ENCODE measurements at regions not wholly inside any gene's neighbourhood (a gene's known extent, or its start where the extent isn't known, plus 50 kb on each side); places are given as distances from the start of the nearest gene placed in this dataset.

- Histone ChIP-seq H4K20me1 (ENCODE audit: low read length) (no peaks in the 10 kb centered on the region), H3K27me3 (ENCODE audit: low read length) (peaks cover 50% of the 10 kb centered on the region), H3K27ac (ENCODE audit: low read length) (no peak overlapping the region), H3K9me2 (replicated peaks; ENCODE audit: low read length) (no peaks in the 10 kb centered on the region), H3K4me3 (ENCODE audit: low read length) (no peak overlapping the region), H3F3A (ENCODE audit: low read length, unreplicated experiment) (no peaks in the 10 kb centered on the region), H3K36me3 (ENCODE audit: low read depth, low read length) (no peaks in the 10 kb centered on the region), H3K79me2 (ENCODE audit: low read length) (no peaks in the 10 kb centered on the region), H3K4me1 (ENCODE audit: insufficient read depth, low read length) (no peaks in the 10 kb centered on the region), H2AFZ (ENCODE audit: low read length) (no peak overlapping the region), H3K9ac (ENCODE audit: low read length) (no peak overlapping the region), H3K4me2 (ENCODE audit: low read length) (no peak overlapping the region), H3K9me3 (ENCODE audit: low read length) (no peaks in the 10 kb centered on the region)
- ATAC-seq: no peak
- intact Hi-C loops (cut with micrococcal nuclease): no loop called here
- DNase-seq: no peak
- TF ChIP-seq EZH2phosphoT487 (IDR thresholded peaks at IDR 0.05; ENCODE audit: borderline replicate concordance, low read length) (no peak), EZH2 (IDR thresholded peaks at IDR 0.05; ENCODE audit: low read length, unreplicated experiment) (no peak), CTCF (conservative IDR thresholded peaks at IDR 0.05; ENCODE audit: low read depth, low read length) (no peak)
- BruUV-seq (replicated peaks): no TSS peak
- ChIA-PET CTCF (no interaction called here), POLR2A (ENCODE audit: unreplicated experiment) (no interaction called here)
Observed at GRCh38 chr5:2836133-2836532, 84.7 kb upstream of the IRX2 start.

- H3K4me2 ChIP-seq (ENCODE audit: low read length): no peak overlapping the region
- BruUV-seq (replicated peaks): no TSS peak
- POLR2A ChIA-PET (ENCODE audit: unreplicated experiment): no interaction called here
- no peaks in the 10 kb centered on the region for H3K36me3 ChIP-seq (ENCODE audit: low read depth, low read length)
- ATAC-seq (no peak), DNase-seq (no peak)
- H3K27ac ChIP-seq (ENCODE audit: low read length): no peak overlapping the region
- no peaks in the 10 kb centered on the region for H3K9me3 ChIP-seq (ENCODE audit: low read length)
- H3K9ac ChIP-seq (ENCODE audit: low read length): no peak overlapping the region
- H3F3A ChIP-seq (ENCODE audit: low read length, unreplicated experiment): no peaks in the 10 kb centered on the region
- intact Hi-C loops (cut with micrococcal nuclease): no loop called here
- no peaks in the 10 kb centered on the region for H3K79me2 ChIP-seq (ENCODE audit: low read length)
- H3K4me1 ChIP-seq (ENCODE audit: insufficient read depth, low read length): no peaks in the 10 kb centered on the region
- H3K4me3 ChIP-seq (ENCODE audit: low read length): no peak overlapping the region
- H4K20me1 ChIP-seq (ENCODE audit: low read length): no peaks in the 10 kb centered on the region
- no peak for TF ChIP-seq CTCF (conservative IDR thresholded peaks at IDR 0.05; ENCODE audit: low read depth, low read length)
- no peak for TF ChIP-seq EZH2phosphoT487 (IDR thresholded peaks at IDR 0.05; ENCODE audit: borderline replicate concordance, low read length)
- TF ChIP-seq EZH2 (IDR thresholded peaks at IDR 0.05; ENCODE audit: low read length, unreplicated experiment): no peak
- no peak overlapping the region for H2AFZ ChIP-seq (ENCODE audit: low read length)
- H3K27me3 ChIP-seq (ENCODE audit: low read length): peaks cover 76% of the 10 kb centered on the region
- CTCF ChIA-PET: no interaction called here
- no peaks in the 10 kb centered on the region for H3K9me2 ChIP-seq (replicated peaks; ENCODE audit: low read length)
Observed at GRCh38 chr5:2833556-2833955, 82.1 kb upstream of the IRX2 start.

DNA sequence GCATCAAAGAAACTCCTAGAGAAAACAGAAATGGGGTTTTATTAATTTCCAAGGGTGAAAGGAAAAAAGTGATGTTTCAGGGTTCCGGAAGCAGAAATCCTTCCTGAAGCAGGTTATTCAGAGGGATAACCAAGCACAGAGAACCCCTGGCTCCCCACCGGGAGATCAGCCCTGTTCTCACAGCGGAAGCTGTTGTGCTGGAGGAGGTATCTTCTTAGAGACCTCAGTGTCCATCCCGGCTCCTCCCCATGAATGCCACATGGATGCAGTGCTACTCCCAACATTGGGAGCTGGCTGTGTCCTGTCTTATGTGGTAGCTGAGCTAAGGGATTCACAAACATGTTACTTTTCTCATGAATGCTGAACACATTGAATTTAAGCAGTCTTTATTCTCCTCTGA is 80.9 kb upstream of the IRX2 start:
- no peaks in the 10 kb centered on the region for H3K4me1 ChIP-seq (ENCODE audit: insufficient read depth, low read length)
- ChIA-PET POLR2A (ENCODE audit: unreplicated experiment) (no interaction called here), CTCF (no interaction called here)
- BruUV-seq (replicated peaks): no TSS peak
- H3K9me2 ChIP-seq (replicated peaks; ENCODE audit: low read length): no peaks in the 10 kb centered on the region
- intact Hi-C loops (cut with micrococcal nuclease): no loop called here
- H3K9me3 ChIP-seq (ENCODE audit: low read length): no peaks in the 10 kb centered on the region
- H4K20me1 ChIP-seq (ENCODE audit: low read length): no peaks in the 10 kb centered on the region
- TF ChIP-seq EZH2 (IDR thresholded peaks at IDR 0.05; ENCODE audit: low read length, unreplicated experiment) (no peak), EZH2phosphoT487 (IDR thresholded peaks at IDR 0.05; ENCODE audit: borderline replicate concordance, low read length) (no peak), CTCF (conservative IDR thresholded peaks at IDR 0.05; ENCODE audit: low read depth, low read length) (no peak)
- H3K36me3 ChIP-seq (ENCODE audit: low read depth, low read length): no peaks in the 10 kb centered on the region
- H3K4me2 ChIP-seq (ENCODE audit: low read length): no peak overlapping the region
- H3K27ac ChIP-seq (ENCODE audit: low read length): no peak overlapping the region
- H3K27me3 ChIP-seq (ENCODE audit: low read length): peaks cover 78% of the 10 kb centered on the region
- H3K79me2 ChIP-seq (ENCODE audit: low read length): no peaks in the 10 kb centered on the region
- no peak overlapping the region for H2AFZ ChIP-seq (ENCODE audit: low read length)
- DNase-seq (no peak), ATAC-seq (no peak)
- no peaks in the 10 kb centered on the region for H3F3A ChIP-seq (ENCODE audit: low read length, unreplicated experiment)
- H3K4me3 ChIP-seq (ENCODE audit: low read length): no peak overlapping the region
- H3K9ac ChIP-seq (ENCODE audit: low read length): no peak overlapping the region
